Neural progenitor cell (in vitro differentiated cells): ENCODE measurements at regions not wholly inside any gene's neighbourhood (a gene's known extent, or its start where the extent isn't known, plus 50 kb on each side); places are given as distances from the start of the nearest gene placed in this dataset.

ENCODE experiments used
- DNase-seq: peaks from one replicate; pipeline ENCODE4 v3.0.0-alpha.2; 2016; ENCODE audit warnings: low spot score
- H2AFZ ChIP-seq: fragments of 200-600 bp; sonication (generic); replicated peaks from 2 replicates; pipeline ENCODE4 v1.6.1; 2016; ENCODE audit warnings: antibody characterized with exemption
- H3F3A ChIP-seq: fragments of 200-600 bp; sonication (generic); 2 replicates; pipeline ENCODE4 v1.6.1; 2016; ENCODE audit warnings: antibody characterized with exemption, low read depth
- H3K27ac ChIP-seq: fragments of 200-600 bp; sonication (generic); 2 replicates; pipeline ENCODE4 v1.5.1; 2016; ENCODE audit warnings: mild to moderate bottlenecking
- H3K27me3 ChIP-seq: fragments of 200-600 bp; sonication (generic); 2 replicates; pipeline ENCODE4 v1.6.1; 2016; ENCODE audit warnings: mild to moderate bottlenecking, moderate library complexity
- H3K36me3 ChIP-seq: fragments of 200-600 bp; sonication (generic); 2 replicates; pipeline ENCODE4 v1.5.1; 2016
- H3K4me1 ChIP-seq: fragments of 200-600 bp; sonication (generic); 2 replicates; pipeline ENCODE4 v1.6.1; 2016; ENCODE audit warnings: mixed run types
- H3K4me2 ChIP-seq: fragments of 200-600 bp; sonication (generic); 2 replicates; pipeline ENCODE4 v1.6.1; 2016
- H3K4me3 ChIP-seq: fragments of 200-600 bp; sonication (generic); 2 replicates; pipeline ENCODE4 v1.5.1; 2016
- H3K79me2 ChIP-seq: fragments of 200-600 bp; sonication (generic); 2 replicates; pipeline ENCODE4 v1.6.1; 2016; ENCODE audit warnings: low read depth
- H3K9ac ChIP-seq: fragments of 200-600 bp; sonication (generic); 2 replicates; pipeline ENCODE4 v1.6.1; 2016
- H3K9me3 ChIP-seq: fragments of 200-600 bp; sonication (generic); 2 replicates; pipeline ENCODE4 v1.5.1; 2016; ENCODE audit warnings: low read depth
- H4K20me1 ChIP-seq: fragments of 200-600 bp; sonication (generic); 2 replicates; pipeline ENCODE4 v1.6.1; 2016; ENCODE audit warnings: low read depth
- H3K27ac Mint-ChIP-seq: 3 replicates; pipeline ENCODE4 v1.8.0; 2021; ENCODE audit warnings: mixed read lengths
- H3K27me3 Mint-ChIP-seq: 2 replicates; pipeline ENCODE4 v1.8.0; 2022; ENCODE audit warnings: low read depth, mild to moderate bottlenecking, inconsistent platforms, moderate library complexity, mixed read lengths; ENCODE audit not compliant: insufficient read depth
- H3K36me3 Mint-ChIP-seq: 3 replicates; pipeline ENCODE4 v1.8.0; 2021; ENCODE audit warnings: mixed read lengths
- H3K4me1 Mint-ChIP-seq: 3 replicates; pipeline ENCODE4 v1.8.0; 2021; ENCODE audit warnings: mixed read lengths
- H3K4me3 Mint-ChIP-seq: 3 replicates; pipeline ENCODE4 v1.8.0; 2021; ENCODE audit warnings: mild to moderate bottlenecking, moderate library complexity, mixed read lengths
- H3K9me3 Mint-ChIP-seq: 3 replicates; pipeline ENCODE4 v1.8.0; 2020; ENCODE audit warnings: mixed read lengths
- CTCF ChIP-seq: fragments of 200-600 bp; sonication (generic); IDR thresholded peaks from 2 replicates; pipeline ENCODE4 v1.5.1; 2017; ENCODE audit warnings: antibody characterized with exemption, mild to moderate bottlenecking
- EZH2 ChIP-seq: fragments of 200-600 bp; sonication (generic); IDR thresholded peaks from 2 replicates; pipeline ENCODE4 v1.6.1; 2017; ENCODE audit warnings: antibody characterized with exemption, mild to moderate bottlenecking, moderate library complexity
- EZH2phosphoT487 ChIP-seq: fragments of 200-600 bp; sonication (generic); IDR thresholded peaks from 2 replicates; pipeline ENCODE4 v1.6.1; 2017; ENCODE audit warnings: antibody characterized with exemption

- Histone ChIP-seq H3K27ac (no peak overlapping the region), H3K36me3 (no peaks in the 10 kb centered on the region), H3K4me3 (no peak overlapping the region), H3K27me3 (no peaks in the 10 kb centered on the region), H3K9ac (no peak overlapping the region), H3K79me2 (no peaks in the 10 kb centered on the region), H3K4me1 (no peaks in the 10 kb centered on the region), H3F3A (no peaks in the 10 kb centered on the region), H3K4me2 (no peak overlapping the region), H2AFZ (peak overlapping the region; percentile 29), H4K20me1 (no peaks in the 10 kb centered on the region), H3K9me3 (no peaks in the 10 kb centered on the region)
- TF ChIP-seq EZH2 = no peak
- no peak for TF ChIP-seq CTCF
- TF ChIP-seq EZH2phosphoT487 = no peak
- H3K27ac Mint-ChIP-seq = no peak overlapping the region
- no peak for DNase-seq
- no peaks in the 10 kb centered on the region for H3K36me3 Mint-ChIP-seq
- H3K4me1 Mint-ChIP-seq = peaks cover 5% of the 10 kb centered on the region
- H3K9me3 Mint-ChIP-seq = no peaks in the 10 kb centered on the region
- H3K27me3 Mint-ChIP-seq = no peaks in the 10 kb centered on the region
- no peak overlapping the region for H3K4me3 Mint-ChIP-seq
These were observed 257.8 kb upstream of the ZNF32 start for GRCh38 chr10:43906490-43906889.

GRCh38 chr10:43905512-43906236, 257.0 kb upstream of the ZNF32 start:
- Histone ChIP-seq H3K79me2 (no peaks in the 10 kb centered on the region), H3K4me1 (no peaks in the 10 kb centered on the region), H3K27ac (no peak overlapping the region), H2AFZ (no peak overlapping the region), H4K20me1 (no peaks in the 10 kb centered on the region), H3K36me3 (no peaks in the 10 kb centered on the region), H3K9ac (no peak overlapping the region), H3K27me3 (no peaks in the 10 kb centered on the region), H3K4me2 (no peak overlapping the region), H3K9me3 (no peaks in the 10 kb centered on the region), H3F3A (no peaks in the 10 kb centered on the region), H3K4me3 (no peak overlapping the region)
- Mint-ChIP-seq H3K27ac (no peak overlapping the region), H3K36me3 (no peaks in the 10 kb centered on the region), H3K27me3 (no peaks in the 10 kb centered on the region), H3K4me3 (no peak overlapping the region), H3K9me3 (no peaks in the 10 kb centered on the region), H3K4me1 (peaks cover 5% of the 10 kb centered on the region)
- DNase-seq = no peak
- no peak for TF ChIP-seq EZH2
- TF ChIP-seq EZH2phosphoT487 = no peak
- no peak for TF ChIP-seq CTCF

GRCh38 chr10:43904844-43905243, 256.2 kb upstream of the ZNF32 start:
- Mint-ChIP-seq H3K9me3 (no peaks in the 10 kb centered on the region), H3K27ac (no peak overlapping the region), H3K4me3 (no peak overlapping the region), H3K4me1 (peaks cover 5% of the 10 kb centered on the region), H3K36me3 (no peaks in the 10 kb centered on the region), H3K27me3 (no peaks in the 10 kb centered on the region)
- no peak overlapping the region for H3K4me3 ChIP-seq
- no peaks in the 10 kb centered on the region for H3K79me2 ChIP-seq
- no peak overlapping the region for H2AFZ ChIP-seq
- no peak overlapping the region for H3K9ac ChIP-seq
- H3K4me2 ChIP-seq = no peak overlapping the region
- no peak overlapping the region for H3K27ac ChIP-seq
- no peak for TF ChIP-seq EZH2
- TF ChIP-seq CTCF = no peak
- TF ChIP-seq EZH2phosphoT487 = no peak
- H3K27me3 ChIP-seq = no peaks in the 10 kb centered on the region
- H4K20me1 ChIP-seq = no peaks in the 10 kb centered on the region
- no peaks in the 10 kb centered on the region for H3K4me1 ChIP-seq
- no peaks in the 10 kb centered on the region for H3K9me3 ChIP-seq
- no peaks in the 10 kb centered on the region for H3F3A ChIP-seq
- no peak for DNase-seq
- H3K36me3 ChIP-seq = no peaks in the 10 kb centered on the region
